SIG-M5 treated with dmso at 0.1 percent for 504 hours (cell line): ENCODE measurements at regions not wholly inside any gene's neighbourhood (a gene's known extent, or its start where the extent isn't known, plus 50 kb on each side); places are given as distances from the start of the nearest gene placed in this dataset.
A peak's percentile ranks its signal among the peaks of the same experiment; 100 is the strongest.
"Not testable (repeated sequence)": the region's sequence is repeated elsewhere in the genome, so short reads cannot be mapped to it uniquely, and the experiment has no call there.

ENCODE experiments used
- DNase-seq: peaks from one replicate; lab custom pipeline; 2025; ENCODE audit not compliant: unreplicated experiment; lab: John Stamatoyannopoulos, UW

DNA sequence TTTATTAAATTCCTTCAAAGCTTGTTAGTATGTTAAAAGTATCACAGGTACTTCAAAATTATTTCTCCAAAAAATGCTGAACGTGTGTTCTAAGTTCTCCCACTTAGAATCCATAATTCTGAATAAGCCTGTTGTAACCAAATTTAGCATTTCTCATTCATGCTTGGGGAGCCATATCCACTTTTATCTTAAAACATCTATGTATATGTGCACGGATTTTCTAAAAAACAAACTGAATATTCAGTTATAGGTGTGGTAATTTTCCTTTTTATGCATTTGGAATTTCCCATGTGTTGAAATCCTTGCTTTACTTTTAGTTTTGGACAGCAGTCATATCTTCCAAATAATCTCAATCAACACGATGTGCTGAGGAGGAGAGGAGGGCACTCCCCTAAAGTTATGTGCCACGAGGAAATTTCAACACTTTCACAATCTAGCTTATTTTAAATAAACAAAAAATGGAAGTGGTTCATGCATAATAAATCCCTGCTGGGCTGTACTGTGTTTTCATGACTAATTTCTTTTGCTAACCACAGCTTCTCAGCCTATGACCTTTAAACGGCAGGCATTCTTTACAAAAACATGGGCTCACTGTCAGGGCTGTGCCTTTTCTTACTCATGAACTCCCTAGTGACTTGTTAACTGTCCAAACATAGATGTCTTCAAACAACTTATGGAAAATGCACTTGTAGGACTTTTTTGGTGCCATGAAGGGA is 380.3 kb upstream of the SEMA3C start:
- no peak for DNase-seq

DNA sequence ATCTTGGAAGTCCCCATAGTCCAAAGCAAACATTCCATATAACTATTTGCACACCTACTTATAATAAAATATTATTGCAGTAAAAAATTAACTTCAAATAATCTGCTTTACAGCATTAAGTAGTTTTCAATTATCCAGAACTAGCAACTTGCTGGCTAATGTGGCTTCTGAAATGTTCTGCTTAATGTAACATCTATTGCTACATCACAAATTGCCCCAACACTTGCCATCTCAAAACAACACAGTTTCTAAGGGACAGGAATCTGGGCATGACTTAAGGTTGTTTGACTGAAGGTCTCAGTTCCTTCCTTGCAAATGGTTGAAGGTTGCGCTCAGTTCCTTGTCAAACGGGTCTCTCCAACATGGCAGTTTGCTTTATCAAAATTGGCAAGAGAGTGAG is 378.5 kb upstream of the SEMA3C start:
- DNase-seq, result peak; percentile 7

DNA sequence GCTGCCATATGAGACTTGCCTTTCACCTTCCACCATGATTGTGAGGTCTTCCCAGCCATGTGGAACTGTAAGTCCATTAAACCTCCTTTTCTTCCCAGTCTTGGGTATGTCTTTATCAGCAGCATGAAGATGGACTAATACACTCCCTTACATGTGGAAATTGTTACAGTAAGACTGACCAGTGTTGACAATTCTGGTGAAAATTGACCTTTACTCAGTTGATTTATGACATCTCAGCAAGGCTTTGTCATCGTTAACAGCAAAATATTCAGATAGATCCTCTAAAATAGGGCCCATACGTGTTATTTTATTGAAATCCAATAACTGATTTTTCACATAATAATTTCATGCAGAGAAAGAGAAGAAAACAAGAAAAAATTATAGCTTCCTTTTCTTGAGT is 377.9 kb upstream of the SEMA3C start:
- DNase-seq, result no peak

DNA sequence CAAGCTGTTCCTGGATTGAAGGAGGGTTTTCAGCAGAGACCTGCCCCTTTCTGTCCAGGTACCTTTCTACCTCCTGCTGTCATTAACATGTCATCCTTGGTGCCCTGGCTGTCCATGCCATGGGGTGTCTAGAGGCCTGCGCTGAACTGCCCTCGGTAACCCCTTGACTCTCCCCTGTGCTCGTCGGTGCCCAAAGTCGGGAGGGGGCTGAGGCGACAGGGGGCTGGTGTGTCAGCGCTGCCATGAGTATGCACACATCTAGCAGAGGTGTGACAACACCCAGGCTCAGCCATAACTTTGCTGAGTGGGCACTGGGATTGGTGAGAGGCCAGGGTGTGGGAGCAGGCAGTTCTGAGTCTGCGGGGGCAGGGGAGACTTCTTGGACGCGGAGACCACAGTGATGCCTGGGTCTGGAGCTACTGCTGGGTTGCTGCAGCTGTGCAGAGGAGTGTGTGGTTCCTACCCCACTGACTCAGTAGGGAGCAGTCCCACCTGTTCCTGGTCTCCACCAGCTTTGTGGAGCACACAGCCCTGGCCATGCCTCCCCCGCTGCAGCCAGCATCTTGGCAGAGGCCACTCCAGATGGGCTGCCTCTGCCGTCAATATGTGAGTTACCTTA is 376.2 kb upstream of the SEMA3C start:
- DNase-seq, result no peak

DNA sequence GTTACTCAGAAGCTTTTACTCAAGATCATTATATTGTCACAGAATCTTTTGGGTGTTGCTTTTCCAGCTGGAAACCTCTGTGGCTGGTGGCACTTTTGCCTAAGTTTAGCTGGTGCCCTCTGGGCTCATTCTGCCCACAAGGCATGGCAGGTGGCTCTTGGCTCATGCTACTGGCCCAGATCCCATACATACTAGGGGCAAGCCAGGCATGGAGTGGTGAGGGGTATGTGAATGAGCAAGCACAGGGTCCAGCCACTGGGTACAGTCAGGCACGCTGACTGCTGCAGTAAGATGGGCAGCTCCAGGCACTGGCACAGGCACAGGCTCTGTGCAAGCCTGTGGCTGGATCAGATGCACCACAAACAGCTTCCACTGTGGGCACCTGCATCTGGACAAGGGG is 375.0 kb upstream of the SEMA3C start:
- DNase-seq, result no peak

DNA sequence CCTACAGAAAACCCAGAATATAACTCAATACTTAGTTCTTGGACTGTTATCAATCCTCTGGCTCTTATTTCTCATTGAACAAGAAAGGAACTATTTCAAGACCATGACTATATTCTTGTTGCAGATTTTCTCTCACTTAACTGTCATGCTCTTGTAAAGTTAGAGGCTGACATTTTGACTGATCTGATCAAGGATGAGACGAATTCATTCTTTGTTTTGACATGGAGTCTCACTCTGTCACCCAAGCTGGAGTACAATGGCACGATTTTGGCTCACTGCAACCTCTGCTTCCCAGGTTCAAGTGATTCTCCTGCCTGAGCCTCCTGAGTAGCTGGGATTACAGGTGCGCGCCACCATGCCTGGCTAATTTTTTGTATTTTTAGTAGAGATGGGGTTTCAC is 367.9 kb upstream of the SEMA3C start:
- DNase-seq, result not testable (repeated sequence)

DNA sequence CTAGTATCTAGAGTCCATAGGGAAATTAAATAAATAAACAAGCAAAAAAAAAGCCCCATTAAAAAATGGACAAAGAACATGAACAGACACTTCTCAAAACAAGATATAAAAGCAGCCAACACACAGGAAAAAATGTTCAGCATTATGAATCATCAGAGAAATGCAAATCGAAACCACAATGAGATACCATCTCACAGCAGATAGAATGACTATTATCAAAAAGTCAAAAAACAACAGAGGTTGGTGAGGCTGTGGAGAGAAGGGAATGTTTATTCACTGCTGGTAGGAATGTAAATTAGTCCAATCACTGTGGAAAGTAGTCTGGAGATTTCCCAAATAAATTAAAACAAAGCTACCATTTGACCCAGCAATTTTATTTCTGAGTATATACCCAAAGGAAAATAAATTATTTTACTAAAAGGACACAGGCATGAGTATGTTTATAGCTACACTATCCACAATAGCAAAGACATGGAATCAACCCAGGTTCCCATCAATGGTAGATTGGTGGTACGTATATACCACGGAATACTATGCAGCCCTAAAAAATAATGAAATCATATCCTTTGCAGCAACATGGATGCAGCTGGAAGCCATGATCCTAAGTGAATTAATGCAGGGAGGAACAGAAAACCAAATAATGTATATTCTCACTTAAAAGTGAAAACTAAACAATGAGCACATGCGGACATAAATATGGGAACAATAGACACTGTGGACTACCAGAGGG is 366.5 kb upstream of the SEMA3C start:
- no peak for DNase-seq

DNA sequence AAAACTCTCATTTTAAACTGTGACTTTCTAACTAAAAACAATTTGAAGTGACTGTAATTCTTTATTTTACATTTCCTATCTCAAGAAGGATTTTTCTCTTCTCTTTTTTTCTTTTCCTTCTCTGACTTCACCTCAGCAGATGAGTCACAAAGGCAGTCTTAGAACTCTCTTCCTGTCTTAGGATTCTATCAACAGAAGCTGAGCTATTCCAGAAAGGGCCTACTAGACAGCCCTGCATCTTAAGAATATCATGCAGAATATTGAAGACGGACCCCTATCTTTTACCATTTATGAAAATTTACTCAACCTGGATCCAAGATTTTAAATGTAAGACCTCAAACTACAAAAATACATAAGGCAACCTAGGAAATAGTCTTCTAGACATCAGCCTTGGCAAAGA is 365.7 kb upstream of the SEMA3C start:
- DNase-seq, result no peak

DNA sequence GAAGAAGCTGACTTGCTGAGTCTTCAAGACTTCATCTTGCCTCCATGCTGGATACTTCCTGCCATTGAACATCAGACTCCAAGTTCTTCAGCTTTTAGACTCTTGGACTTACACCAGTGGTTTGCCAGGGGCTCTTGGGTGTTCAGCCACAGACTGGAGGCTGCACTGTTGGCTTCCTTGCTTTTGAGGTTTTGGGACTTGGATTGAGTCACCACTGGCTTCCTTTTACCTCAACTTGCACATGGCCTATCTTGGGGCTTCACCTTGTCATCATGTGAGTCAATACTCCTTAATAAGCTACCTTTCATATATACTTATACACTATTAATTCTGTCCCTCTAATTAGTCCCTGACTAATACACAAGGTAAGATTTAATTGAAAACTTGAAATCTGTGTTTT is 361.7 kb upstream of the SEMA3C start:
- no peak for DNase-seq

DNA sequence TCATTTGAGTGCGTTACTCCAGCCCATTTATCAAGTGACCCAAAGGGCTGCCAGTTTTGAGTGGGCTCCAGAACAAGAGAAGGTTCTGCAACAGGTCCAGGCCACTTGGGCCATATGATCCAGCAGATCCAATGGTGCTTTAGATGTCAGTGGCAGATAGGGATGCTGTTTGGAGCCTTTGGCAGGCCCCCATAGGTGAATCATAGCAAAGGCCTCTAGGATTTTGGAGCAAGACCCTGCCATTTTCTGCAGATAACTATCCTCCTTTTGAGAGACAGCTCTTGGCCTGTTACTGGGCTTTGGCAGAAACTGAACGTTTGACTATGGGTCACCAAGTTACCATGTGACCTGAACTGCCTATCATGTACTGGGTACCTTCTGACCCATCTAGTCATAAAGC is 358.8 kb upstream of the SEMA3C start:
- no peak for DNase-seq

DNA sequence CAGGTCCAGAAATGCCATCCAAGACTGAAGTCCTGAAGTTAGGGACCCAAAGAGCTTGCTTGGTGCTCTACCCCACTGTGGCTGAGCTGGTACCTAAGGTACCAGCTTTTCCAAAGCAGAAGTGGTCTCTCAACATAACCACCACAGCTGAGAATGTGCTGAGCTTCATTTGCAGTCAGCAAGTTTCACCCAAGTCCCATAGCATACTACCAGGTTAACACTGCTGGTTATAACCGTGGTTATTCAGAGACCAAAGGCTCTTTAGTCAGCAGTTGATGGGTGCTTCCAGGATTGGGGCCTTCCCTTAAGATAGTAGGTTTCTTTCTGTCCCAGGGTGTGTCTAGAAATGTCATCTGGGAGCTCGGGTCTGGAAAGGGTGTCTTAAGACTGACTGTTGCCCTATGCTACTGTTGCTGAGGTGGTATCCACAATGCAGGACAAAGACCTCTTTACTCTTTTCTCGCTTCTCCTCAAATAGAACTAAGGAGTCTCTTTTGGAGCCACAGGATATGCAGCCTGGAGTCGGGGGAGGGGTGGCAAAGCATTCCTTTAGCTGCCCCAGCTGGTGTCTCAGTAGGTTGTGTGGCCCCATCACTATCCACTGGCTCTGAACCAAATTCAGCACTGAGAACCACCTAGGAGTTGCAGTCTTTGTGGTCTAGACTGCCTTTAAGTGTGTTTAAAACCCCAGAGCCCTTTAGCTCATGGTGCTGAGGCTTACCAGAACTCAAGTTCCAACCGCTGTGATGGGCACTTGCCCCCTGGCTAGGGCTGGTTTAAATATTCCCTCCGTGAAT is 354.9 kb upstream of the SEMA3C start:
- no peak for DNase-seq

DNA sequence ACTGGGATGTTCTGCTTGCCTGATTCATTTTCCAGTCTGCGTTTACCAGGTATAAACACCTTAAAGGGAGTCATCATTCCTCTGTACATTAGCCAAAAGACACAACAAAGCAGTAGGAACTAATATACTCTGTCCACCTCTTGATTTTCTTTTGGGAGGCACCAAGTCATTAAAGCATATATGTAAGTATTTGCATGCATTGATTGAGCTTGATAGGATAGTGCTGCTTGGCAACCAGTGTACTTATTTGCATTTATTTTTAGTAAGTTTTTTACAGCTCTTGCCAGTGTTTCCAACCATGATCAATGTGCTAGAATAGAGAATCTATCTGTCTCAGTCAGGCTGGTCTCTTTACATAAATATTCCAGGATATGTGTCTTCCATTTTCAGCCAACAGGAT is 353.3 kb upstream of the SEMA3C start:
- DNase-seq, result no peak

DNA sequence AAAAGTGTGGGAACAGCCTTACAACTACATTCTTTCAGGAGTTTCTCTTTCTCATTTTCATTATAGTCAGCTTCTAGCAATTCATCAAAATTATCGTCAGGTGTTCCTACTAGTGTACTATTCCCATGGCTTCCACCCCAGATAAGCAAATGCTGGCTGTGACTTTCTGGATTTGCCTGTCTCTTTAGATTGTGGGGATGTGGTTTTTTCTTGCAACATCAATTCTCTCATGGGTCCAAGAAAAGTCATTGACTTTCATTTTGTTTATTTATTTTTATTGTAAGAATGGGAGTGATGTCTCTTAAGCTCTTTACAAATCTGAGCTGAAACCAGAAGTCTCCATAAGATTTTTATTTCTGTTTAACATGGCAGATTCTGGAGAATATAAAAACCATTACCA is 349.7 kb upstream of the SEMA3C start:
- DNase-seq, result no peak

DNA sequence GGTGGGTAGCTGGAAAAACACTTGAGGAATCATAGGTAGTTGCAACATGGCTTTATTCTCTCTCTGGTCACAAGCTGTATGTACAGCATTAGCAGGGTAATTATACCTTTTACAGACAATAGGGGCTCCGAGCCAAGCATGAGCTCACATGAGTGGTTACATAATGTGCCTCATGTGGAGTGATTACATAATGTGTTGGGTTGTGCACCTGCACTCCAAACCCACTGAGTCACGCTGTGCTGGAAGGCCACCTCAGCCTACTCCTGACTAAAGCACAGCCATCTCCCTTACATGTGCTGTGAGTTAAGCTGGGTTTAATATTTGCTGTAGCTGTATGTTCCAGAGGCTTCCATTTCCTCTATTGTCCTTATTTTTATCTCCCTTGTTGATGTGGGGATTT is 348.7 kb upstream of the SEMA3C start:
- DNase-seq, result no peak

DNA sequence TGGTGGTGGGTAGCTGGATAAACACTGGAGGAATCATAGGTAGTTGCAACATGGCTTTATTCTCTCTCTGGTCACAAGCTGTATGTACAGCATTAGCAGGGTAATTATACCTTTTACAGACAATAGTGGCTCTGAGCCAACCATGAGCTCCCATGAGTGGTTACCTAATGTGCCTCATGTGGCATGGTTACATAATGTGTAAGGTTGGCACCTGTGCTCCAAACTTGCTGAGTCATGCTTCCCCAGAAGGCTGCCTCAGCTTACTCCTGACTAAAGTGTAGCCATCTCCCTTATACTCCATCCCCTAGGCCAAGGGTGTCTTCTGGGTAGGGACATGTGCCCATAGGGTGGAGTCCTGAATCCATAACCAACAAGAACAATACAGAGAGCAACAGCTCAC is 345.3 kb upstream of the SEMA3C start:
- DNase-seq, result no peak

DNA sequence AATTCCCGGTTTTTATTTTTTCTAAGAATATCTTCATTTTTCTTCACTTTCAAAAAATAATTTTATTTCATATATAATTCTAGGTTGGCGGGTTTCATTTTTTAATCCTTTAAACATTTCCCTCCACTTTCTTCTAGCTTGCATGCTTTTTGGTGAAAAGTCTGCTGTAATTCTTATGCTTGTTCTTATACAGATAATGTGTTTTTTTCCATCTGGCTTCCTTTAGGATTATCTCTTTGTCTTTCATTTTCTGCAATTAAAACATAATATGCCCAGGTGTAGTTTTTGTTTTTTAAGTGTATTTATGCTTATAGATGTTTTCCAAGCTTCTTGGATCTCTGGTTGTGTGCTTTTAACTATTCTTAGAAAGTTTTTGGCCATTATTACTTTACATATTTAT is 341.3 kb upstream of the SEMA3C start:
- no peak for DNase-seq

DNA sequence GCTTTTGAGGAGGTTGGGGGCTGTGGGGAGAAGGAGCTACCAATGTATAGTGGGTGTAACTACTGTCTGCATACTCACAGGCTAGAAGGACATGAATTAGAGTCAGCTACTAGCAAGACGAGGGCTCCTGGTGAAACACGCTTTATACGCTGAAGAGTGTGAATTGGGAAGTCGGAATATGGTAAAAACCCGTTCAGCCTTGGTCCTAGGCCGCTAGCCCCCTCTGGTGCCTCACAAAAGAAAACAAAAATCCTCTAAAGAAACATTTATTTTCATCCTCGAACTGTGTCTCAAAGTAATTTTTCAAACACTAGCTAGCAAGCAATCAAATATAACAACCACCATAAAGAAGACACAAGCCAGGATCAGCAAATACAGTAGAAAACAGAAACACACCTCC is 338.1 kb upstream of the SEMA3C start:
- peak; percentile 15 for DNase-seq

DNA sequence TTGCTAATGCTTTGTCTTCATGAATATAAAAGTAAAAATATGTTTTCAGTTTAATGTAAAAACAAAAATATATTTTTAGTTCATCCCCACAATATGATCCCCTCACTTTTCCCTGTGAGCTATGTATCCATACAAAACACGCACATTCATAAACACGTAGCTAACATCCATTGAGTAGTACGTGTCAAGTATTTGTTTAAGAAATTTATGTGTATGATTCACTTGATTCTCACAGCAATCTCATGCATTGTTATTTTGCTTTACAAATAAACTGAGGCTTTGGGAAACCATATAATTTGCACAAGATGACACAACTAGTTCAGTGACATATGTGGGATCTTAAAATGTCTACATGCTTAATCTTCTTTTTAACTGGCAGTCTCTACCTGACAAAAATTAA is 329.6 kb upstream of the SEMA3C start:
- DNase-seq, result no peak

DNA sequence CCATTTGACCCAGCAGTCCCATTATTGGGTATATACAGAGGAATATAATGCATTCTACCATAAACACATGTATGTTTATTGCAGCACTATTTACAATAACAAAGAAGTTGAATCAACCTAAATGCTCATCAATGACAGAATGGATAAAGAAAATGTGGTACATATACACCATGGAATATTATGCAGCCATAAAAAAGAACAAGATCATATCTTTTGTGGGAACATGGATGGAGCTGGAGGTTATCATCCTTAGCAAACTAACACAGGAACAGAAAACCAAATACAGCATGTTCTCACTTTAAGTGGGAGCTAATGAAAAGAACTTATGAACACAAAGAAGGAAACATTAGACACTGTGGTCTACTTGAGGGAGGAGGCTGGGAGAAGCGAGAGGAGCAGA is 328.5 kb upstream of the SEMA3C start:
- not testable (repeated sequence) for DNase-seq

DNA sequence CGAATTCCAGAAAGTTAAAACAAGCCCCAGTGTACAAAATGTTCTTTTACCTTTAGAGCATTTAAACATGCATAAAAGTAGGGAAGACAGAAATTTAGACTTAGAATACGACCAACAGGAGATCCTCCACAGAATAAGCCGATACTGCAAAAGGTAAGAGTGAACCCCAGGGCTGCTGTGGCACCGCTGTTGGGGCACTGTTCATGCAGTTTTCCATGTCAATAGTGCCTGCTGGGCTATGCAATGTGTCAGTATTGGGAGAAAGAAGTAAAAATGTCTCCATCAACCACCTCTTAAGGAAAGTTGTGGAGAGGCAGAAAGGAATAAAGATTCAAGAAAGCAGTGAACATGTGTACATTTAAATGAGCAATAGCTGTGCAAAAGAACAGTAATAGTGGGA is 326.5 kb upstream of the SEMA3C start:
- no peak for DNase-seq

DNA sequence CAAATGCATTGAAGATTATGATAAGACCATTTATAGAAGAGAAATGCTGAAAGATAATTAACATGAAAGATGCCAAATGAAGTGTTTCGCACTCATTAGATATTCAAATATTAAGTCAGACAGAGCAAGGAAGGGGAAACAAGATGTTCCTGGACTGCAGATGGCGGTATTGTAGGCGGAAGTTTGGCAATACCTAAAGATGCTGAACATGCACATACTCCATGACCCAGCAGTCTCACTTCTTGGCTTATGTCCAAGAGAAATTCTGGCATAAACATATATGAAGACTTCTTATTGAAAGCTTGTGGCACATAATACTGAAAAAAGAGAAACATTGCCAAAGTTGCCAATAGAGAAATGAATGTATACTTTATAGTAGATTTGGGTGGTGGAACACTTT is 325.4 kb upstream of the SEMA3C start:
- no peak for DNase-seq

DNA sequence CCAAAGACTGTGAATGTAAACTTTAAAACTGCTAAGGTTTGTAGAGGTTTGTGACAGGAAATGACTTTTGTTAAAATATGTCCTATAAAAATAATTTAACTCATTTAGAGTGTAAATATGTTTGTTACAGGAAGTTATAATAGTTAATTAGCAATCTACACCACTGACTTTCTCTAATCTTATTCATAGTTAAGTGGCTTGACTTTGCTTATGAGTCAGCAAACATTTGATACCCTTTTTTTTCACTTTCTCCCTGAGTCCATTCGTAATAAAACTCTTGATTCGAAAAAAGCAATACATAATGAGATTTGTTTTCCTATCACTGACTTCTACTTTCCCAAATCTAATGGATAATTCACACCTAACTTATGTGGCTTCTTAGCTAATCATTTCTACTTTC is 317.7 kb upstream of the SEMA3C start:
- no peak for DNase-seq
